ENCODE measurements at regions not wholly inside any gene's neighbourhood (a gene's known extent, or its start where the extent isn't known, plus 50 kb on each side); places are given as distances from the start of the nearest gene placed in this dataset.

- no peak for TF ChIP-seq CTCF (IDR thresholded peaks at IDR 0.05)
- no peak for TF ChIP-seq POLR2AphosphoS5 (IDR thresholded peaks at IDR 0.05)
- TF ChIP-seq POLR2A (IDR thresholded peaks at IDR 0.05): no peak
Measured at GRCh38 chr9:81777482-81777881, 88.1 kb upstream of the TLE1 start.

Data from gastroesophageal sphincter (tissue), 3 donors.